ENCODE measurements at regions not wholly inside any gene's neighbourhood (a gene's known extent, or its start where the extent isn't known, plus 50 kb on each side); places are given as distances from the start of the nearest gene placed in this dataset.

GRCh38 chr7:47685712-47686376 is 103.9 kb upstream of the TNS3 start:
- TF ChIP-seq CTCF (IDR thresholded peaks at IDR 0.05) (no peak), POLR2A (IDR thresholded peaks at IDR 0.05) (no peak)
